NCI-H187 treated with DMSO at 0.1 percent for 48 hours (cell line): ENCODE measurements at regions not wholly inside any gene's neighbourhood (a gene's known extent, or its start where the extent isn't known, plus 50 kb on each side); places are given as distances from the start of the nearest gene placed in this dataset.
"Not testable (repeated sequence)": the region's sequence is repeated elsewhere in the genome, so short reads cannot be mapped to it uniquely, and the experiment has no call there.

Experiments used
- DNase-seq: peaks from one replicate; lab custom pipeline; 2025; lab: John Stamatoyannopoulos, UW

DNA sequence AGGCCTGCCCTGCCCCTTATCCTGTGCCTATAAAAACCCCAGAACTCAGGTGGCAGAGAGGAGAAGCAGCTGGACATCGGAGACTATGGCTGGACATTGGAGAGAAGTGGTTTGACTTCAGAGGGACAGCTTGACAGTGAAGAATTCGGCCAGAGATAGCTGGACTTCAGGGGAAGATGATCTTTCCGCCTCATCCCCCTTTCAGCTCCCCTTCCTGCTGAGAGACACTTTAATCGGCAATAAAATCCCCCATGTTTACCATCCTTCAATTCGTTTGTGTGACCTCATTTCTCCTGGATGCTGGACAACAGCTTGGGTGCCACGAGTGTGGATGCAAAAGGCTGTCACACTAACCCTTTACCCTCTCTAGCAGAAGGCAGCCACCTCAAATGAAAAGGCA, 134.1 kb upstream of the TUT7 start:
- DNase-seq = no peak

DNA sequence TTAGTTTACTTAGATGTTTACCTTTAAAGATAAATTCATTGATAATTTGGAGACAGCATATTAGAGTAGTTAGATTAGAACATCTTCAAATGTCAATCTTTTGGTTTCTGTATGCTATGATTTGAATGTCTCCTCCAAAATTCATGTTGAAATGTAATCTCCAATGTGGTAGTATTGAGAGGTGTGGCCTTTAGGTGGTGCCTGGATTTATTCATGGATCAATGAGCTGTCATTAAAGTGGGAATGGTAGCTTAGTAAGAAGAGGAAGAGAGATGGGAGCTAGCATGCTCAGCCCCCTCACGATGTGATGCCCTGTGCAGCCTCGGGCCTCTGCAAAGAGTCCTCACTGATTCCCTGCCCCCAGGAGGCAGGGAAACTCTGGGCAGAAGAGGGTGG, 133.6 kb upstream of the TUT7 start:
- no peak for DNase-seq

DNA sequence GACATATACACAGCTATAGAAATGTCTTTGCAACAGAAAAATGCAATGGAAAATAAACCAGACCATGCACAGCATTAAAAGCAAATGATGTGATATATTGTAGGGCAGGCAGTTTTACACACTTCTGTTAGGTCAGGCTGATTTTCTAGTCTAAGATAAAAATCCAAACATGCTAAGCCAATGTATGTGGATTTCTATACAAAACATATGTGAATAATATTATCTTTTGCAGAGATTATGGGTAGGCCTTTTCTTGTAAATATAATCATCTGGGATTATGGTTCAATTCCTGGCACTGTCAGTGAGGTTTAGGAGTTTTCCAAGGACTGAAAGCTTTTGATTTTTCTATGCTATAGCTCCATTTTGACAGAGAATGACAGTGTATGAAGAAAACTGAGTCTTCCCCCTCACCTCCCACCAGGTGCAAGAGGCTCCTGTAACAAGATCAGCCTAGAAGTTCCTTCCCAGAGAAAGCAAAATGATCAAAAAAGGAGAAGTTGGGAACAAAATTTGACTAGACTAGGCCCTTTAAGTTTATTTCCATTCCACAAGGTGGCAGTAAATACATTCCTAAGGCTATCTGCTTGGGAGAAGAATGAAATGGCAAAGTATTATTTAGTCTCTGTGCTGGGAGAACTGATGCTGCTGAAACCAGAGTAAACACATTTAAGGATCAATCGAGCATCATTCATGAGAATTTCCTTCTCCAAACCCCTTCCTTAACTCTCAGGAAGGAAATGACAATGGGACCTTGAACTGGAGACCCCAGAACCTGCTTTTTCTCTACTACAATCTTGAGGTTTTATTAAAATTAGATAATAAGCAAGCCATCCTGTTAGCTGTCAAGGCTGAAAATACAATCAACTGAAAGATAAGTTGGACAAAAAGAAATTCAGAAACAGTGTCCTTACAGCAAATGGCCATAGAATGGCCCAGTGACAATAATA, 133.0 kb upstream of the TUT7 start:
- DNase-seq = no peak

DNA sequence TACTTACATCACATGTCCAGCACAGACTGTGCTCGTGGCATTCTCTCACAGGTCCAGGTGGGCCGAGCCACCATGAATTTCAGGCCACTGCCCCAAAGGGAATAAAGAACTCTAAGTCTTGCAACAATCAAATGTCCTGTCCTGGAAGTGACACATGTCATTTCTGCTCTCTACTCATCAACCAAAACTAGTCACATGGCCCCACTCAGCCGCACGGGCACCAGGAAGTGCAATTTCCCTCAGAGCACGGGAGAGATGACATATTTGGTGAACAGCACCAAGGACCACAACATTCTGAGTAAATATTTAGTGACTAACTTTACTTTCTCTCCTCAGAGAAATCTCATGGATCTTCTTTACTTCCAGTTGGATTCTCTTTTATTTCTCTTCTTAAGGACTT, 131.1 kb upstream of the TUT7 start:
- DNase-seq = no peak

DNA sequence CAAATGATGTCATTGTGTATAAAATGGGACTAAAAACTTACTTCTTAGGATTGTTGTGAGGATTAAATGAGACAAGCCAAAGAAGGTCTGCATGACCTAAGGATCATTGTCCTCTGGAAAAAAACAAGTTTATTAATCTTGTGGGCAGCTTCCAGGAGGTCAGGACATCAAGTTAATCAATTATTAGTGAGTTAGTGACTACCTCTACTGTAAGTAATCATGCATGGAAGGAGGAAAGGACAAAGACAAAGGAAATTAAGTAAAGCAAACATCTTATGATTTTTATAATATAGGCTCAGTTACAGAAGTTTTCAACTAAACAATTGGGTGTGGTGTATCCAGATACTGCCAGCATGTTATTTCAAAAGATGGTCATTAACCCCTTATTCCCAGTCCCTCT, 129.3 kb upstream of the TUT7 start:
- DNase-seq = no peak

DNA sequence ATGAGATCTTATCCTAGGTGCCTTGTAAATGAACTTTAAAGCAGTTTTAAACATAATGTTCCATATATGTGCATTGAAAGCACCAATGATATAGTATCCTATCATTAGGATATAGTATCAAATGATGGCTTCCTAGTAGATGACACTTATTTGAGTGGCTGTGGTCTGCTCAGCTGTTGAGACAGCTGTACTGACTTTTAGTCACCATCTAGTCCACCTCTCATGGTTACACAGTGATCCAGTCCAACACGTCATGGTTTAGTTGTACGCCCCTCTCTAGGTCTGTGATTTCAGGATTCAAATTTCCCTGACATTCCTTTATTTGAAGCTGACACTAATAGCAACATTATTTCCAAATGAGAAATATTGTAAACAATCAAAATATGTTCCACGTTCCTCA, 127.3 kb upstream of the TUT7 start:
- no peak for DNase-seq

DNA sequence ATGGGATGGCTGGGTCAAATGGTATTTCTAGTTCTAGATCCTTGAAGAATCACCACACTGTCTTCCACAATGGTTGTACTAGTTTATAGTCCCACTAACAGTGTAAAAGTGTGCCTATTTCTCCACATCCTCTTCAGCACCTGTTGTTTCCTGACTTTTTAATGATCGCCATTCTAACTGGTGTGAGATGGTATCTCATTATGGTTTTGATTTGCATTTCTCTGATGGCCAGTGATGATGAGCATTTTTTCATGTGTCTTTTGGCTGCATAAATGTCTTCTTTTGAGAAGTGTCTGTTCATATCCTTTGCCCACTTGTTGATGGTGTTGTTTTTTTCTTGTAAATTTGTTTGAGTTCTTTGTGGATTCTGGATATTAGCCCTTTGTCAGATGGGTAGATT, 121.0 kb upstream of the TUT7 start:
- not testable (repeated sequence) for DNase-seq

DNA sequence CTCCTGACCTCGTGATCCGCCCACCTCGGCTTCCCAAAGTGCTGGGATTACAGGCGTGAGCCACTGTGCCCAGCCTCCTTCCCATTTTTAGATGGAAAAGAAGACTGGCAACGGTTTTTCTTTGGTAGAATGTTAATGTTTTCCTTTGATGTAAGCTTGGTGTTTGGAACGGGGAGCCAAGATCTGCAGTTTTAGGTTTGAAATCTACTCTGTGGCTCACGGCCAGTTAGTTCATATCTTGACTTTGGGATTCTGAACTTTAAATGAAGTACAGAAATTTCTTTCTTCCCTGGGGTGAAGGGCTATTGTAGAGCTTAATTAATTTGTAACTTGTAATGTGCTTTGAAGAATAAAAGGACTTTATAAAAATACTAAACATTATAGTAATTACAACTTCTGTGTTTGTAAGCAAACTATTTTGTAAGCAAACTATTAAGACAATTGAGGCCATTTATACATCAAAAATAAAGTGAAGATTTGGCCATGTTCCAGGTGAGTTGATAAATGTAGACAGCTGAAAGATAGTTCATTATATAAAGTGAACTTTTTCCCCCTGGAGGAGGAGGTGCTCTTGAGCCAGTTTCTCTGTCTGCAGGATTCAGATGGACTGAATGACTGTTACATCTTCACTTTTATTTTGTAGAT, 117.1 kb upstream of the TUT7 start:
- no peak for DNase-seq

DNA sequence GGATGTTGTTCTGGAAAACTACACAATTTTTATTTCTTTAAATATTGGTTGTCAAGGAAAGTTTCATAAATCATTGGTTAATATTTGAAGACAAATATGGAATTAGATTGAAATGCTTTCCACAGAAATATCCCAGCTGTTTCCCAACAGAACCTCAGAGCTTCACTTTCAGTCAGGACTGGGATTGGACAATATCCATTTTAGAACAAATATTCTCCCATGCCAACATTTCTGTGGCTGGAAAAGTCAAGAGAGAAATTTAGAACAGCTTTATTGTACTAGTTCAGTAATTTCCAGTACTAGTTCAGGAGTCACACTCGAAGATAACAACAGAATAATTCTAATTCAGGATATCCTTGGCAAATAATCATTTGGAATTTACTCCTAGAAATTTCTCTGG, 116.1 kb upstream of the TUT7 start:
- DNase-seq = no peak

DNA sequence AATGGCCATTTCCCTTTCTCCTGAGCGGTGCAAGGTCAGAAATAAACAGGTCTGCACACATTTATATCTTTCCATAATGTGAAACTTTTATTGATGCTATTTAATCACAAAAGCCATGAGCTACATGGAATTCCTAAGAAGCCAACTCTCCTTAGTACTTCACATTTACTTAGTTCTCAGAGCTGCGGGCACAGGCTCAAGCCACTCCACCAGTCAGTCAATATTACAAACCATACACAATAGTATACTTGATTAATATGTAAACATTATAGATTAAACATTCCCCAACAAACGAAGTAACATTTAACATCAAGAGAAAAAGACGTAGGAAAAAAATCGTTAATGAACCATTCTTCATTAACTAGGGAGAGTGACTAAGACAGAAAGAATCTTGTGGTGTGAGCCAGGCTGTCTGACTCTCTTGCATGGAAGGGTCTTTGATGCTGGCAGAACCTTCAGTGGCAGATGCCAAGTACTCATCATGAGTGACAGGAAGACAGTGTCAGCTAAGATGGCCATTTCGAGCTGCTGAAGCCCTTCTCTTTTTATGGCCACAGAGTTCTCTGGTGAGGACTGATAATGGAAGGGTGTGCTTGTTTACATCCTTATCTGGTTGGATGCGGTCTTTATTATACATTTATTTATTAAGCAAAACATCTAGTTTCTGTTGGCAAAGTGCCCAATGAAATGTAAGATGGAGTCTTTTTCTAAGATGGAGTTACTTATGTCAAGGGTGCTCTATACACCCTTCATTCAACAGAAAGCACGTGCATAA, 115.5 kb upstream of the TUT7 start:
- no peak for DNase-seq

DNA sequence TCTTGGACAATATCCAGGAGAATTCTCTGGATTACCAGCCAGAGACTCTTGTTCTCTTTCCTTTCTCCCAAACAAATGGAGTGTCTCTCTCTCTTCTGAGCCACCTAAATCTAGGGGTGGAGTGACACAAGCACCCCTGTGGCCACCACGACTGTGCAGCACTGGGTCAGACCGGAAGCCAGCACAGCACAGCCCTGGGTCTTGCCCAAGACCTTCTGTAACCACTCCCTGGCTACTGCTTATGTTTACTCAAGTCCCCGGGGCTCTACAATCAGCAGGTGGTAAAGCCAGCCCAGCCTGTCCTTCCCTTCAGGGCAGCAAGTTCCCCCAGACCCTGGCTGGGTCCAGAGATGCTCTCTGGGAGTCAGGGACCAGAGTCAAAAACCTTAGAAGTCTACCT, 110.0 kb upstream of the TUT7 start:
- no peak for DNase-seq

DNA sequence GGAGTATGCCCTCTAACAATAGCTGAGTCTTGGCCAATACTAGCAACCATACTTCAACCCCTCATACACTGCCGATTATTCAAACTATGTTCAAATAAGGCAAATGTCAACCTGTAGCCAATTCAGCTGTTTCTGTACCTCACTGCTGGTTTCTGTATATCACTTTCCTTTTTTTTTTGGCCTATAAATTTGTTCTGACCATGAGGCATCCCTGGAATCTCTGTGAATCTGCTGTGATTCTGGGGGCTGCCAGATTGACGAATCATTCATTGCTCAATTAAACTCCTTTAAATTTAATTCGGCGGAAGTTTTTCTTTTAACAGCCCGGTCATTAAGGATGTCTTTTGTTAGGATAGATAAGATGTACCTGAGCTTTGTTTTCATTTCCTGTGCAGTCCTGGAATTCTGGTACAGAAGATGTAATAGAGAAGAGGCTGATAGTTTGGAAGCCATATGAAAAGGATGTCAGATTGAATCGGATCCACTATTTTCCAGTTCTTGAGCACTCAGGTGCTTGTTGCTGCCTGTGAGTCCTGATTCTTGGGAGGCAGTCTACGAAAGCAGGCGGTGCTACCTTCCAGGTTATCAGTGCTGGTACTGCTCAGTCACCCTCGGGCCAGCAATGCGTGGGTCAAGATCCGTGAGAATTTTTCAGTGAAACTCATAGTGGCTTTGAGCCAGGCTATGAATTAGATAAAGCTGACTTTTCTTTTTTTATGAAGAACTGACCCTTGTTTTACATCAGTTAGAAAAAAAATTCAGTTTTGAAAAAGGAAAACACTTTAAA, 106.2 kb upstream of the TUT7 start:
- no peak for DNase-seq

DNA sequence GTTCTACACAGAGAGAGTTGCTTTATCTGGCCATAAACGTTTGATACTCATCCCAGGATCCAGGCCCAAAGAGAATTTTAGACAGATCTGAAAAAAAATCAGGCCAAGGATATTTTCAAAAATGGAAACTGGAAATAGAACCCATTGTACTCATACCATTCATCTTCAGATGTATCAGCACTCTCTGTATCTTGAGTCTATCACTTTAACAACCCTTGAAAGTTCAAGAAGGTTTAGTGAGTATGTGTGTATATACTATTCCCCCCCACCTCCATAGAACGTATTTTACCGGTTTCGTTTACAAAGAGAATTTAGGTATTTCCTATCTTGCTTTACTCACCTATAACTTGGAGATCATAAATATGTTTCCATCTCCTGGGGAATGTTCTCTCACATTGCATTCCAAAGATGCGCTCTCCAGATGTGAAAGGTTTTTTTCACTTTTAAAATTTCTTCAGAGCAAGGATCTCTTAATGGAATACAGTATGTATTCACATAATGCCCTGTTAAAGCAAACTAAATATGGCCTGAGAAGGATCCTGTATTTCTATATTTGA, 105.5 kb upstream of the TUT7 start:
- DNase-seq = no peak

DNA sequence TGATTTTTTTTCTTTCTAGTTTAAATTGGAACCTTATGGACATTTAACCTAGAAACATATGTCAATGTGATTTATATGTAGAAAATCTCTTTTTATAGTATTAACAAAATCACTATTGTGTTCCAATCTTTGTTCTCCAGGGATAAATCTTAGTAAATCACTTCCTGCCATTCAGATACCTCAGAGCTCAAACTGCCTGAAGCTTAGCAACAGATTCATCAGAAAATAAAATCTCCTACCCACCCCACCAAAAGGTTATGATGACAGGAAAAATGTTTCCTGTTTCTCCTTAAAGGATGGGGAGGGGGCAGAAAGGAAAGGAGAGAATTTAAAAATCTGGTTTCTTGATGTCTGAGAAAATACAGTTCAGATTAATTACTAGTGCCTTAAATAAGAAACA, 105.0 kb upstream of the TUT7 start:
- no peak for DNase-seq

DNA sequence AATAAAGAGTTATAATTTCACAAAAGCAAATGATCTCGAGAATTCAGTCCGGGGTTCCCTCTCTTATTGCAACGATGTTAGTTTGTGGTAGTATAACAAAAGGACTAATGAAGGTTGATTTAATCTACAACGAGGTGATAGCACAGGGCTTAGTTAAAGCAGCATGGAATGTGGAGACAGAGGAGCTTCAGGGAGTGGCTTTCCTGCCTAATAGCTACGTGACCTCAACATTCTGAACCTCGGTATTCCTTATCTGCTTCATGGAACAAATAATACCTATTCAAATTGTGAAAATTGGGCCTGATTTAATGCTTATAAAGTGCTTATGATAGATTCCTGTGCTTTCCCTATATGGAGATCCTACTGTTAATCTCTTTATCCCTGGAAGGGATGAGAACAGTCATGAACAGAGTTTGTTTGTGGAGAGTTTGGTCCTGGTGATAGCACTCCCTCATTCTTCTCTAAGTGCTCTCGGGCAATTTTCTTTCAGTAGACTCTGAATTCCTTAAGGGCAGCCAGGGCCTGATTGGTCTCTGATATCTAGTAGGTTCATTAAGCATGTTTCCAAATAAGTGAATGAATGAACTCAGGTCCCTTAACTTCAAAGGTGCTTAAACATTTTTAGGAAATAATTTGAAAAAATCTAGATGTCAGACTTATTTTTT, 104.1 kb upstream of the TUT7 start:
- DNase-seq = no peak

DNA sequence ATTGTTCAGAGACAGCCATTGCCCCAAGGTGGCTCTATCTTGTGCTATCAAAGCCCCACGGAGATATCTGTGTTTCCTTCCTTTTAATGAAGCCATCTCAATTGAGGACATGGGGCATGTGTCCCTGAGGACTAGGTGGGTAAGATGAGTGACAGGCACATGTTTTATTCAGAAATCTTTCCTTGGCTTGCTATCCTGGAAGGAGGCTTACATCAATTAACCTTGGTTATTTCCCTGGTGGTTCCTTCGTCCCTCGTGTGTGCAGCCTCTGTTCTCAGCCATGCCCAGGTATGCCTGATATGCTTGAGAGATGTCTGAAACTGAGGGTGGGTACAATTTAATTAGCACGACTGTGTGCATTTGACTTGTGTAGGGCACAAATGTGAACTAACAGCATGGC, 102.2 kb upstream of the TUT7 start:
- DNase-seq = no peak

DNA sequence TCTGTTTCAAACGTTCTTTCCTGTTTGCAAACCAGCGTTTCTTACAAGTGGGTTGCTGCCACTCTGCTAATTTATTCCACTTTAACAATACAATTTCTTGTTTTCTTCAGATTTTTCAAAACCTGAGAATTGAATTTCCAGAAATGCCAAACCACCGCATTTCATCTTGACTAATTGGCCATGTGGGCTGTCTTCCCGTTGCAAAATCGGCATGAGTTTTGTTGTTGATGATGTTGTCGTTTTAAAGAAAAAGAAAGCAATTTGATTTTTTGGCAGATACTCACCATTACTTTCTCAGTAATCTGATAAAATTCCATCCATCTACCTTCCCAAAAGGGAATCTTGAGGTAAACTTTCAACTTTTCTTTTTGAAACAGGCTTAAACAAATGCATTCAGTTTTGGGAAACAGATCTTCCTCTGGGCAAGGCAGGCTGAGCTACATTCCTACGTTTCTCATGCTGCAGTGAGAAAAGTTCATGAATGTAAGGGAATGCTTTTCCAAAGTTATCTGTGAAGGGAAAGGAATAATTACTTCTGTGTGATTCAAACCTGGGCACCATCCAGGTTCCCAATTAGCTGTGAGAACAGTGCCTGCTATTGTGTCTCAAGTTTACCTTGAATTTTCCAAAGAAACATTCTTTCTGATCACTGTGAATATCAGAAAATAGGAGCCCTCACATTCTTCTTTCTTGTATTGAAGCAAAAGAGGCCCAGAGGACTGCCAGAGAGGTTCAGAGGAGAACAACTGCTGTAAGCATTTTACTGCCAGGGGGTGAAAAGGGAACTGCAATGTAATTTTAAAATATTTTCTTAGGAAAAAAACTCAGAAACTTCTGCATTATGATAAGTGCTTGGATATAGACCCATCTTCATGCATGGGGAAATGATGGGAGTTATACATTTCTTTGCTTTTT, 100.7 kb upstream of the TUT7 start:
- DNase-seq = no peak

DNA sequence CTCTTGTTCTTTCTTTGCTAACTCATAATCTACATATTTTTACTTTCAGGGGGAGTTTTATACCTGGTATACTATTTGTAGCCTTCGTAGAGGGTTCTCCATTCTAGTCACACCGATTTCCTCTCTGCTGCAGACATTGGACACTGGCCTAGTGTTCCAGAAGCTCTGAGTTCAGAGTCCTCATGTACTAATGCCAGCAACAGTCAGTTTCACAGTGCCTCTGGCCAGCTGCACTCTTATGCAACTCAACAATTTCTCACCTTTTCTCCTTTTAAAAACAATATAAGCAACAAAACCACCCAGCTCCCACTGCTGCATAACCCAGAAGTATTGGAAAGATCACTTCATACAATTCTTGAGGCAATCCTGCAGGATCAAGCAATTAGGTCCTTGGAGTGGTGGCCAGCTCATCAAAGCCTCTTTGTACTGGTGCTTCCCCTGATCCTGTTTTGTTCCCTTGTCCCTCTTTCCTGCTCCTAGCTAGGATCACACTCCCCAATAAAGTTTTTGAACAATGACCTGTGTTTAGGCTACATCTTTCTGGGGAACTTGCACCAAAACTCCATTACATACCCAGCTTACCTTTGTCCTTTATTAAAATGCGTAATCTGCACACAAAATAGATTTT, 98.1 kb upstream of the TUT7 start:
- no peak for DNase-seq

DNA sequence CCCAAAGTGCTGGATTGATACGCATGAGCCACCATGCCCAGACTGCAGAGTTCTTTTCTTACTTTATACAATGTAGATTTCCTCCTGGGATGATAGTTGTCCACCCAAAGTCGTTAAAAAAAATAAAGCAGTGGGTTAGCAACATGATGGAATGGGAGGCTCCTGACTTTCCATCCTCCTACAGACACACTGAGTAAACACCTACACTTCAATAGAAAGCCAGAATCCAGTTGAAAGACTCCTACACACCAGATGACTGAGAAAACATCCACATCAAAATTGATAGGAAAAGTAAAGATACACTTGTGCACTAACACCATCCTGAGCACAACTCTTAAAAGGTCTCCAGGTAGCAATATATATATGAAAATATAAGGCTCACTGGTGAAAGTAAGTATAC, 95.0 kb upstream of the TUT7 start:
- DNase-seq = no peak

DNA sequence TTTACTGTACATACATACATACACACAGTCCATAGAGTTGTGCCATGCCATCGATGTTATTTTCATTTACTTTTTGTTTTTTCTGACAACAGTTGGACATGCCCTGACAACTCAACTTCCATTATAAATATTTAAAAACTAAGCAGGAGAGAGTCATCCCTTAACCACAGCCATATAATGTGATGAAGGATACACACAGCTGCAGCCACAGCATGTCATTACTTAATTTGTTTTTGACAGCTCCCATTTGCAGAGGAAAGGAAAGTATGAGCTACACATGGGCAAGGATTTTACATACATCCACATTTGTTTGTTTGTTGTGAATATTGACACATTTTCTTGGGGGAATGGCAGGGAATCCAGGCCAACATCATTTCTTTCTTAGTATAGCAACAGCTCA, 91.5 kb upstream of the TUT7 start:
- DNase-seq = no peak
